Panc1 (cell line): ENCODE measurements at regions not wholly inside any gene's neighbourhood (a gene's known extent, or its start where the extent isn't known, plus 50 kb on each side); places are given as distances from the start of the nearest gene placed in this dataset.

Experiments
- ATAC-seq: fragments of 200-7000 bp; cut with Tn5 transposase; 2 replicates; pipeline ENCODE4 v1.9.1; 2020; ENCODE audit warnings: mild to moderate bottlenecking, moderate library complexity
- BruUV-seq: library from RNA; stranded (reverse); fragments of 400-500 nt; replicated peaks from 2 replicates; lab custom pipeline; 2021; lab: Mats Ljungman, UMichigan
- CTCF ChIA-PET: fragments of 300-600 bp; sonication (Branson Sonifier 250); formaldehyde crosslinking; loops from one replicate; lab custom pipeline; 2022; ENCODE audit warnings: antibody characterized with exemption; lab: Charles Lee
- POLR2A ChIA-PET: fragments of 300-600 bp; sonication (Branson Sonifier 250); formaldehyde crosslinking; loops from one replicate; lab custom pipeline; 2022; ENCODE audit warnings: antibody characterized with exemption; lab: Charles Lee
- DNase-seq: peaks from one replicate; pipeline ENCODE4 v3.0.0-alpha.2; 2010; ENCODE audit warnings: low read depth, low spot score
- H3K27ac ChIP-seq: 2 replicates; pipeline ENCODE4 v1.5.1; 2011; ENCODE audit warnings: mild to moderate bottlenecking, low read length, inconsistent platforms
- H3K27me3 ChIP-seq: fragments of 200-500 bp; sonication (Bioruptor generic); 2 replicates; pipeline ENCODE4 v1.6.0; 2014; ENCODE audit warnings: low read length, inconsistent platforms; ENCODE audit not compliant: control insufficient read depth, insufficient read depth
- H3K36me3 ChIP-seq: fragments of 200-500 bp; sonication (Bioruptor generic); 2 replicates; pipeline ENCODE4 v1.5.1; 2014; ENCODE audit warnings: inconsistent platforms, mild to moderate bottlenecking, low read length, moderate library complexity; ENCODE audit not compliant: control insufficient read depth, insufficient read depth
- H3K4me1 ChIP-seq: 2 replicates; pipeline ENCODE4 v1.5.1; 2011; ENCODE audit warnings: inconsistent platforms, mild to moderate bottlenecking, low read length, moderate library complexity; ENCODE audit not compliant: control insufficient read depth, insufficient read depth
- H3K4me3 ChIP-seq, 2 experiments: 2 replicates each; pipeline ENCODE4 v1.5.1; 2011 to 2012; ENCODE audit warnings: low read depth in 2 of 2, low read length in 2 of 2, mild to moderate bottlenecking in 2 of 2, inconsistent platforms in 1 of 2, moderate library complexity in 1 of 2
- H3K9me3 ChIP-seq: fragments of 200-500 bp; sonication (Bioruptor generic); 2 replicates; pipeline ENCODE4 v1.5.1; 2014; ENCODE audit warnings: low read depth, mild to moderate bottlenecking, inconsistent platforms, low read length, moderate library complexity; ENCODE audit not compliant: control insufficient read depth, insufficient read depth
- POLR2AphosphoS5 ChIP-seq: IDR thresholded peaks from 2 replicates; pipeline ENCODE4 v1.6.1; 2012; ENCODE audit warnings: mild to moderate bottlenecking, low read depth, low read length, moderate library complexity
- SIN3A ChIP-seq: IDR thresholded peaks from 2 replicates; pipeline ENCODE4 v1.6.1; 2012; ENCODE audit warnings: low read depth, mild to moderate bottlenecking, low read length, moderate library complexity, borderline replicate concordance; ENCODE audit not compliant: insufficient read depth
- TCF7L2 ChIP-seq: IDR thresholded peaks from 2 replicates; pipeline ENCODE4 v1.6.1; 2011; ENCODE audit warnings: mild to moderate bottlenecking, low read depth, low read length, inconsistent platforms
- in situ Hi-C: cut with HindIII; loops from 2 replicates; pipeline ENCODE4 v1.10.0; 2016; ENCODE audit warnings: low sequenced_read_pairs, low pct_unique_long_range_greater_than_20kb
- intact Hi-C: fragments of 100-400 bp; cut with micrococcal nuclease; formaldehyde crosslinking; loops from one replicate; pipeline ENCODE4 v1.10.0; 2022; ENCODE audit not compliant: unreplicated experiment
- TF ChIP-seq, protein P1 (sequence below), 2 experiments: IDR thresholded peaks; 2 replicates each; pipeline ENCODE4 v1.6.1; 2011 to 2012; ENCODE audit warnings: low read depth in 2 of 2, control low read depth in 1 of 2, low read length in 1 of 2, mild to moderate bottlenecking in 1 of 2, moderate library complexity in 1 of 2; ENCODE audit not compliant: insufficient read depth in 1 of 2
- TF ChIP-seq, protein P2 (sequence below): fragments of 450-650 bp; IDR thresholded peaks from 2 replicates; pipeline ENCODE4 v1.5.1; 2017; ENCODE audit warnings: mild to moderate bottlenecking

DNA sequence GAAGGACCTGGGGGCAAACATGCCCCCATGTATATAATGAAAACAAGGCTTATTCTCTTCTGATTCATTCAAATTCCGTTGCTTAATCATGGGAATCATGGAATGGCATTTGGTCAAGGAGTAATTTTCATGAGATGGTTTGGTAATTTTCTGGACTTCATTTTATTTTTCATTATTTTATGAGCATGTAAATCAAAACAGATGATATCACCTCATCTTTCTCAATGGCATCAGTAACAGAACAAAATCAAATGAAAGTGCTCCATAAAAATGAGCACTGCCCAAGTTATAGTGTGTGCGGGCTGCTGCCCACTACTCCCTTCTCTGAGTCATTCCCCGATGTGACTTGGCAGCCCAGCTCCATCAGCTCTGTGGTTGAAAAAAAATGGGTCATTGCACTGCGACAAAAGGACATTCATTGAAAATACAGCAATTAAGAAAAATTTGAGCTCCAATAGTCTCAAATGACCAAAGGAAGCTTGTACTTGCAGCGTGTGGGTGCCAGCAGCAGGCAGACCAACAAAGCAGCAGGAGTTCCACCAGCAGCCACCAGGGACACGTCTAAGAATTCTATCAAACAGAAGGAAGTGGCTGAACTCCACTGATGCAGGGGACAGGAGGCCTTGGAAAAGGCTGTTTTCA is 84.3 kb upstream of the VAV3 start:
- ChIA-PET CTCF (no interaction called here), POLR2A (no interaction called here)
- Histone ChIP-seq H3K36me3 (no peaks in the 10 kb centered on the region), H3K4me1 (no peaks in the 10 kb centered on the region), H3K9me3 (no peaks in the 10 kb centered on the region), H3K27me3 (no peaks in the 10 kb centered on the region), H3K27ac (no peak overlapping the region), H3K4me3 (no peak overlapping the region)
- DNase-seq (no peak), ATAC-seq (no peak)
- in situ Hi-C loops (no loop called here), intact Hi-C loops (no loop called here)
- no TSS peak for BruUV-seq
- TF ChIP-seq POLR2AphosphoS5 (no peak), SIN3A (no peak)
- TF ChIP-seq, protein P1, sequence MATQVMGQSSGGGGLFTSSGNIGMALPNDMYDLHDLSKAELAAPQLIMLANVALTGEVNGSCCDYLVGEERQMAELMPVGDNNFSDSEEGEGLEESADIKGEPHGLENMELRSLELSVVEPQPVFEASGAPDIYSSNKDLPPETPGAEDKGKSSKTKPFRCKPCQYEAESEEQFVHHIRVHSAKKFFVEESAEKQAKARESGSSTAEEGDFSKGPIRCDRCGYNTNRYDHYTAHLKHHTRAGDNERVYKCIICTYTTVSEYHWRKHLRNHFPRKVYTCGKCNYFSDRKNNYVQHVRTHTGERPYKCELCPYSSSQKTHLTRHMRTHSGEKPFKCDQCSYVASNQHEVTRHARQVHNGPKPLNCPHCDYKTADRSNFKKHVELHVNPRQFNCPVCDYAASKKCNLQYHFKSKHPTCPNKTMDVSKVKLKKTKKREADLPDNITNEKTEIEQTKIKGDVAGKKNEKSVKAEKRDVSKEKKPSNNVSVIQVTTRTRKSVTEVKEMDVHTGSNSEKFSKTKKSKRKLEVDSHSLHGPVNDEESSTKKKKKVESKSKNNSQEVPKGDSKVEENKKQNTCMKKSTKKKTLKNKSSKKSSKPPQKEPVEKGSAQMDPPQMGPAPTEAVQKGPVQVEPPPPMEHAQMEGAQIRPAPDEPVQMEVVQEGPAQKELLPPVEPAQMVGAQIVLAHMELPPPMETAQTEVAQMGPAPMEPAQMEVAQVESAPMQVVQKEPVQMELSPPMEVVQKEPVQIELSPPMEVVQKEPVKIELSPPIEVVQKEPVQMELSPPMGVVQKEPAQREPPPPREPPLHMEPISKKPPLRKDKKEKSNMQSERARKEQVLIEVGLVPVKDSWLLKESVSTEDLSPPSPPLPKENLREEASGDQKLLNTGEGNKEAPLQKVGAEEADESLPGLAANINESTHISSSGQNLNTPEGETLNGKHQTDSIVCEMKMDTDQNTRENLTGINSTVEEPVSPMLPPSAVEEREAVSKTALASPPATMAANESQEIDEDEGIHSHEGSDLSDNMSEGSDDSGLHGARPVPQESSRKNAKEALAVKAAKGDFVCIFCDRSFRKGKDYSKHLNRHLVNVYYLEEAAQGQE (IDR thresholded peaks at IDR 0.05; ENCODE audit: insufficient read depth in 1 of 2, low read depth in 2 of 2, low read length in 1 of 2): no peak

DNA sequence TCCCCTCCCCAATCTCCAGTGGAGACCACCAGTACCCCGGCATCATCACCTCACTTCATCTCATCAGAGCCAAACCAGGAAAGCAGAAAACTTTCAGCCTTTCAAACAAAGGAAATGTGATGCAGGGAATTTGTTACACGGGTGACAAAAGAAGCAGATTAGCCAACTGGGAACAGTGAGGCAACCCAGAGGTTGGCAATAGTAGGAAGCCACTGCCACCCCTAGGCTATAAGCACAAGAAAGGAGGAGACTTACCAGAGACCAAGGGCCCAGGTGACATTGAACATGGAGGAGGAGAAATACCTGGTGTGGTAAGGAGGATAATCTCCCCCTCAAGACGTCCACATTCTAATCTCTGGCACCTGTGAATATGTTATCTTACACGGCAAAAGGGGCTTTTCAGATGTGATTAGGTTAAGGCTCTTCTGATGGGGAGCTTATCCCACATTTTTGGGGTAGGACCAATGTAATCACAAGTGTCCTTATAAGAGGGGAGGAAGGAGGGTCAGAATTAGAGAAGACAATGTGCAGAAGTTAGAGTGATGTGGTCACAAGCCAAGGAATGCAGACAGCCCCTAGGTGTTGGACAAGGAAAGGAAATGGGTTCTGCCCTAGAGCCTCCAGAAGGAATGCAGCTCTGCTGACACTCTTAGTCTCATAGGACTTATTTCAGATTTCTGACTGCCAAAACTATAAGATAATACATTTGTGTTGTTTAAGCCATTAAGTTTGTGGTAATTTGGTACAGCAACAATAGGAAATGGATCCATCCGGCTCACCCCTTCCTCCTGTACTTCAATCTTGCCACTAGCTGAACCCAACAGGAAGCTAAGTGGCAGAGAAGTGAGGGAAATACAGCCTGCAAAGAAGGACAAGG is 83.6 kb upstream of the VAV3 start:
- CTCF ChIA-PET: no interaction called here
- TF ChIP-seq TCF7L2: no peak
- TF ChIP-seq POLR2AphosphoS5: no peak
- TF ChIP-seq, protein P2, sequence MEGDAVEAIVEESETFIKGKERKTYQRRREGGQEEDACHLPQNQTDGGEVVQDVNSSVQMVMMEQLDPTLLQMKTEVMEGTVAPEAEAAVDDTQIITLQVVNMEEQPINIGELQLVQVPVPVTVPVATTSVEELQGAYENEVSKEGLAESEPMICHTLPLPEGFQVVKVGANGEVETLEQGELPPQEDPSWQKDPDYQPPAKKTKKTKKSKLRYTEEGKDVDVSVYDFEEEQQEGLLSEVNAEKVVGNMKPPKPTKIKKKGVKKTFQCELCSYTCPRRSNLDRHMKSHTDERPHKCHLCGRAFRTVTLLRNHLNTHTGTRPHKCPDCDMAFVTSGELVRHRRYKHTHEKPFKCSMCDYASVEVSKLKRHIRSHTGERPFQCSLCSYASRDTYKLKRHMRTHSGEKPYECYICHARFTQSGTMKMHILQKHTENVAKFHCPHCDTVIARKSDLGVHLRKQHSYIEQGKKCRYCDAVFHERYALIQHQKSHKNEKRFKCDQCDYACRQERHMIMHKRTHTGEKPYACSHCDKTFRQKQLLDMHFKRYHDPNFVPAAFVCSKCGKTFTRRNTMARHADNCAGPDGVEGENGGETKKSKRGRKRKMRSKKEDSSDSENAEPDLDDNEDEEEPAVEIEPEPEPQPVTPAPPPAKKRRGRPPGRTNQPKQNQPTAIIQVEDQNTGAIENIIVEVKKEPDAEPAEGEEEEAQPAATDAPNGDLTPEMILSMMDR: no peak
- TF ChIP-seq, protein P1 (IDR thresholded peaks at IDR 0.05; ENCODE audit: insufficient read depth in 1 of 2, low read depth in 2 of 2, low read length in 1 of 2): no peak
- no peak for TF ChIP-seq SIN3A
- no TSS peak for BruUV-seq
- intact Hi-C loops (no loop called here), in situ Hi-C loops (no loop called here)
- H3K36me3 ChIP-seq: no peaks in the 10 kb centered on the region
- no peak overlapping the region for H3K27ac ChIP-seq
- ATAC-seq: no peak
- H3K9me3 ChIP-seq: no peaks in the 10 kb centered on the region
- POLR2A ChIA-PET: no interaction called here
- H3K4me1 ChIP-seq: no peaks in the 10 kb centered on the region
- no peak for DNase-seq
- H3K4me3 ChIP-seq: no peak overlapping the region
- H3K27me3 ChIP-seq: no peaks in the 10 kb centered on the region
